ENCODE measurements at regions not wholly inside any gene's neighbourhood (a gene's known extent, or its start where the extent isn't known, plus 50 kb on each side); places are given as distances from the start of the nearest gene placed in this dataset.

GRCh38 chr2:208867374-208867773, 460.8 kb downstream of the PTH2R start:
- Histone ChIP-seq H3K4me3 (ENCODE audit: low read depth, low read length, poor library complexity, severe bottlenecking) (no peak overlapping the region), H3K27ac (ENCODE audit: low read depth, low read length, poor library complexity, severe bottlenecking) (no peak overlapping the region), H3K36me3 (ENCODE audit: insufficient read depth, low read length) (no peaks in the 10 kb centered on the region), H3K9me3 (ENCODE audit: low read length) (no peaks in the 10 kb centered on the region), H3K4me1 (ENCODE audit: insufficient read depth, low read length, poor library complexity, severe bottlenecking) (no peaks in the 10 kb centered on the region), H3K4me2 (ENCODE audit: low read length) (no peak overlapping the region), H2AFZ (ENCODE audit: low read length) (no peak overlapping the region), H3K79me2 (ENCODE audit: insufficient read depth, low read depth, low read length) (no peaks in the 10 kb centered on the region), H4K20me1 (ENCODE audit: insufficient read depth, low read length) (no peaks in the 10 kb centered on the region), H3K9me2 (ENCODE audit: insufficient read depth, low read length) (no peaks in the 10 kb centered on the region)
- ChIA-PET POLR2A (no interaction called here), CTCF (ENCODE audit: unreplicated experiment) (no interaction called here)
- no TSS peak for BruUV-seq (replicated peaks)
- intact Hi-C loops (cut with micrococcal nuclease; ENCODE audit: unreplicated experiment): no loop called here
- no peak for TF ChIP-seq CTCF (conservative IDR thresholded peaks at IDR 0.05; ENCODE audit: low read length)
- TF ChIP-seq EZH2phosphoT487 (IDR thresholded peaks at IDR 0.05; ENCODE audit: borderline replicate concordance, low read depth, low read length): no peak
- no peak for DNase-seq (ENCODE audit: low spot score)

- Histone ChIP-seq H4K20me1 (ENCODE audit: insufficient read depth, low read length) (no peaks in the 10 kb centered on the region), H3K4me3 (ENCODE audit: low read depth, low read length, poor library complexity, severe bottlenecking) (no peak overlapping the region), H3K4me2 (ENCODE audit: low read length) (no peak overlapping the region), H3K79me2 (ENCODE audit: insufficient read depth, low read depth, low read length) (no peaks in the 10 kb centered on the region), H3K4me1 (ENCODE audit: insufficient read depth, low read length, poor library complexity, severe bottlenecking) (no peaks in the 10 kb centered on the region), H3K36me3 (ENCODE audit: insufficient read depth, low read length) (no peaks in the 10 kb centered on the region), H3K9me2 (ENCODE audit: insufficient read depth, low read length) (no peaks in the 10 kb centered on the region), H3K27ac (ENCODE audit: low read depth, low read length, poor library complexity, severe bottlenecking) (no peak overlapping the region), H3K9me3 (ENCODE audit: low read length) (no peaks in the 10 kb centered on the region), H2AFZ (ENCODE audit: low read length) (no peak overlapping the region)
- TF ChIP-seq CTCF (conservative IDR thresholded peaks at IDR 0.05; ENCODE audit: low read length) (no peak), EZH2phosphoT487 (IDR thresholded peaks at IDR 0.05; ENCODE audit: borderline replicate concordance, low read depth, low read length) (no peak)
- ChIA-PET CTCF (ENCODE audit: unreplicated experiment) (no interaction called here), POLR2A (no interaction called here)
- intact Hi-C loops (cut with micrococcal nuclease; ENCODE audit: unreplicated experiment): no loop called here
- no peak for DNase-seq (ENCODE audit: low spot score)
- no TSS peak for BruUV-seq (replicated peaks)
Measured at GRCh38 chr2:208872591-208872990, 466.0 kb downstream of the PTH2R start.

GRCh38 chr2:208879666-208880065, 473.1 kb downstream of the PTH2R start:
- Histone ChIP-seq H3K9me3 (ENCODE audit: low read length) (no peaks in the 10 kb centered on the region), H3K9me2 (ENCODE audit: insufficient read depth, low read length) (no peaks in the 10 kb centered on the region), H3K27ac (ENCODE audit: low read depth, low read length, poor library complexity, severe bottlenecking) (no peak overlapping the region), H3K4me2 (ENCODE audit: low read length) (no peak overlapping the region), H3K4me3 (ENCODE audit: low read depth, low read length, poor library complexity, severe bottlenecking) (no peak overlapping the region), H3K36me3 (ENCODE audit: insufficient read depth, low read length) (no peaks in the 10 kb centered on the region), H4K20me1 (ENCODE audit: insufficient read depth, low read length) (no peaks in the 10 kb centered on the region), H3K4me1 (ENCODE audit: insufficient read depth, low read length, poor library complexity, severe bottlenecking) (no peaks in the 10 kb centered on the region), H3K79me2 (ENCODE audit: insufficient read depth, low read depth, low read length) (no peaks in the 10 kb centered on the region), H2AFZ (ENCODE audit: low read length) (no peak overlapping the region)
- CTCF ChIA-PET (ENCODE audit: unreplicated experiment): no interaction called here
- no TSS peak for BruUV-seq (replicated peaks)
- intact Hi-C loops (cut with micrococcal nuclease; ENCODE audit: unreplicated experiment): no loop called here
- POLR2A ChIA-PET: no interaction called here
- TF ChIP-seq CTCF (conservative IDR thresholded peaks at IDR 0.05; ENCODE audit: low read length): no peak
- TF ChIP-seq EZH2phosphoT487 (IDR thresholded peaks at IDR 0.05; ENCODE audit: borderline replicate concordance, low read depth, low read length): no peak
- DNase-seq (ENCODE audit: low spot score): no peak
